Lower leg skin (tissue), 3 donors: ENCODE measurements at regions not wholly inside any gene's neighbourhood (a gene's known extent, or its start where the extent isn't known, plus 50 kb on each side); places are given as distances from the start of the nearest gene placed in this dataset.

Experiments used
- CTCF ChIP-seq, 3 donors: fragments of 450-650 bp; IDR thresholded peaks; one replicate each; pipeline ENCODE4 v1.5.1; 2016; ENCODE audit warnings: antibody characterized with exemption in 3 of 3, mild to moderate bottlenecking in 3 of 3, moderate library complexity in 2 of 3
- POLR2A ChIP-seq, 2 donors: fragments of 450-650 bp; IDR thresholded peaks; one replicate each; pipeline ENCODE4 v1.6.1; 2016 to 2017; ENCODE audit warnings: antibody characterized with exemption in 2 of 2, mild to moderate bottlenecking in 1 of 2, moderate library complexity in 1 of 2

- TF ChIP-seq CTCF (IDR thresholded peaks at IDR 0.05) (no peak), POLR2A (IDR thresholded peaks at IDR 0.05) (no peak)
These were observed 96.2 kb downstream of the OTOR start for GRCh38 chr20:16844406-16844805.
